Thymus (tissue), 11 donors: ENCODE measurements at regions not wholly inside any gene's neighbourhood (a gene's known extent, or its start where the extent isn't known, plus 50 kb on each side); places are given as distances from the start of the nearest gene placed in this dataset.
"Not testable (repeated sequence)": the region's sequence is repeated elsewhere in the genome, so short reads cannot be mapped to it uniquely, and the experiment has no call there.

ENCODE experiments used
- DNase-seq, 9 donors: peaks; one replicate each; pipeline ENCODE4 v3.0.0-alpha.2; 2013; ENCODE audit warnings: low spot score in 9 of 9, low read depth in 6 of 9, missing footprints in 1 of 9
- H3K27ac ChIP-seq, 2 donors: one replicate each; pipeline ENCODE4 v1.5.1; 2013; ENCODE audit warnings: control low read depth in 1 of 2, low read depth in 1 of 2, low read length in 1 of 2, mild to moderate bottlenecking in 1 of 2, moderate library complexity in 1 of 2
- H3K27me3 ChIP-seq, 2 donors: one replicate each; pipeline ENCODE4 v1.5.1; 2013; ENCODE audit warnings: low read length in 1 of 2; ENCODE audit not compliant: control insufficient read depth in 2 of 2, insufficient read depth in 1 of 2
- H3K36me3 ChIP-seq, 2 donors: one replicate each; pipeline ENCODE4 v1.5.1; 2013; ENCODE audit warnings: low read length in 1 of 2, mild to moderate bottlenecking in 1 of 2, moderate library complexity in 1 of 2; ENCODE audit not compliant: control insufficient read depth in 2 of 2, insufficient read depth in 2 of 2
- H3K4me1 ChIP-seq, 2 donors: one replicate each; pipeline ENCODE4 v1.5.1; 2013; ENCODE audit warnings: low read length in 2 of 2; ENCODE audit not compliant: control insufficient read depth in 2 of 2, insufficient read depth in 2 of 2
- H3K4me3 ChIP-seq, 2 donors: one replicate each; pipeline ENCODE4 v1.5.1; 2013; ENCODE audit warnings: low read length in 2 of 2, control low read depth in 1 of 2, mild to moderate bottlenecking in 1 of 2
- H3K9me3 ChIP-seq, 2 donors: one replicate each; pipeline ENCODE4 v1.5.1; 2013; ENCODE audit warnings: low read length in 1 of 2, mild to moderate bottlenecking in 1 of 2; ENCODE audit not compliant: control insufficient read depth in 2 of 2, insufficient read depth in 1 of 2
- WGBS: extraction: QIAGEN DNeasy Blood & Tissue Kit; methylation state at CpG from one replicate; pipeline ENCODE4 v1.1.7; 2013; 5-methylcytosine and 5-hydroxymethylcytosine counted together
- donor health status: healthy.

- H3K36me3 ChIP-seq = no peaks in the 10 kb centered on the region
- no peak overlapping the region for H3K4me3 ChIP-seq
- DNase-seq = no peak
- no peaks in the 10 kb centered on the region for H3K27me3 ChIP-seq
- no peak overlapping the region for H3K27ac ChIP-seq
- no peaks in the 10 kb centered on the region for H3K9me3 ChIP-seq
- no peaks in the 10 kb centered on the region for H3K4me1 ChIP-seq
- 93% methylated on average over 3 of the region's 3 CpGs for WGBS
Measured at GRCh38 chr2:216942465-216942864, 82.6 kb upstream of the TNP1 start.

- DNase-seq = no peak
- H3K36me3 ChIP-seq = no peaks in the 10 kb centered on the region
- H3K4me3 ChIP-seq = no peak overlapping the region
- WGBS = 97% methylated on average over 5 of the region's 5 CpGs
- H3K27me3 ChIP-seq = no peaks in the 10 kb centered on the region
- no peak overlapping the region for H3K27ac ChIP-seq
- H3K9me3 ChIP-seq = no peaks in the 10 kb centered on the region
- no peaks in the 10 kb centered on the region for H3K4me1 ChIP-seq
Measured at GRCh38 chr2:216942016-216942415, 82.2 kb upstream of the TNP1 start.

DNA sequence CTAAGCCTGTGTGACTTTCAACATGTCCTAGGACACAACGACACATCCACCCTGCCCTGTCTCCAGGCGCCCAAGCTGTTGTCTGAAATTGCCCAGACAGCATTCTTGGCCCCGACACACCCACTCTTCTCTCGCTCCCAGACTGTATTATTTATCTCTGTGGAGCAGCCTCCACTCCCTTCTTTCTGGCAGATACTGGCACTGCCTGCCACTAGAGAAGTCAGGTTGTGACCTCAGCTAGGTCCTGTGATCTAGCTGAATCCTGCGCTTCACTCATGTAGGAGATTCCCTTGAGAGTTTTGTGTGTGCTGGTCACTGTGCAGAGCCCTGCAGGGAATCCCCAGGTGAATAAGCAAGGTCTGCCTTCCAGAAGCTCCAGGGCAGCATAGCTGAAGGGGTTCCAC, 77.1 kb upstream of the TNP1 start:
- Histone ChIP-seq H3K27ac (no peak overlapping the region), H3K4me3 (no peak overlapping the region), H3K27me3 (no peaks in the 10 kb centered on the region), H3K9me3 (no peaks in the 10 kb centered on the region), H3K36me3 (no peaks in the 10 kb centered on the region), H3K4me1 (no peaks in the 10 kb centered on the region)
- whole genome bisulfite sequencing = 94% methylated on average over 5 of the region's 5 CpGs
- DNase-seq = no peak

GRCh38 chr2:216934623-216935022, 74.8 kb upstream of the TNP1 start:
- Histone ChIP-seq H3K4me1 (no peaks in the 10 kb centered on the region), H3K9me3 (no peaks in the 10 kb centered on the region), H3K36me3 (no peaks in the 10 kb centered on the region), H3K27ac (no peak overlapping the region), H3K27me3 (no peaks in the 10 kb centered on the region), H3K4me3 (no peak overlapping the region)
- WGBS = 94% methylated on average over 3 of the region's 3 CpGs
- no peak for DNase-seq

DNA sequence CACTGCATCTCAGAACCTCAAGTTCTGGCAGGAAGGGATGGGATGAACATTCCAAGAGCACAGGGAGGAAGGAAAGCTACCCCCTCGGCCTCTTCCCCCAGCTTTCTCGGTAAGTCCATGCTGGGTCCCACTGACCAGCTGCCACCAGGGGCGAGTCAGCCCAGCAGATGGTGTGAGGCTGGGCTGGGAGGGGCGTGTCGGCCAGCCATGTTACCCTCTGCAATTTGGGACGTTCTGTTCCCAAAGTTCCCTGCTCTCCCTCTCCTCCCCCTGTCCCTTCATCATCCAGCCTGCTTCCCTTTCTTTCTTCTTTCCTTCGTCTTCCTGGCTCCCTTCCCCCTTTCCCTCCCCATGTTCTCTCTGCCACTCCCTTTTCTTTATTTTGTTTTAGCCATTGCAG, 74.3 kb upstream of the TNP1 start:
- Histone ChIP-seq H3K27me3 (no peaks in the 10 kb centered on the region), H3K9me3 (no peaks in the 10 kb centered on the region), H3K27ac (no peak overlapping the region), H3K4me1 (no peaks in the 10 kb centered on the region), H3K4me3 (no peak overlapping the region), H3K36me3 (no peaks in the 10 kb centered on the region)
- DNase-seq = no peak
- 95% methylated on average over 7 of the region's 7 CpGs for WGBS

GRCh38 chr2:216932863-216933548, 73.1 kb upstream of the TNP1 start:
- 96% methylated on average over 12 of the region's 12 CpGs for WGBS
- H3K36me3 ChIP-seq = no peaks in the 10 kb centered on the region
- no peak for DNase-seq
- no peak overlapping the region for H3K4me3 ChIP-seq
- H3K9me3 ChIP-seq = no peaks in the 10 kb centered on the region
- no peaks in the 10 kb centered on the region for H3K27me3 ChIP-seq
- no peak overlapping the region for H3K27ac ChIP-seq
- H3K4me1 ChIP-seq = no peaks in the 10 kb centered on the region

- H3K27me3 ChIP-seq = no peaks in the 10 kb centered on the region
- H3K4me3 ChIP-seq = no peak overlapping the region
- H3K9me3 ChIP-seq = no peaks in the 10 kb centered on the region
- 94% methylated on average over 2 of the region's 2 CpGs for WGBS
- H3K36me3 ChIP-seq = no peaks in the 10 kb centered on the region
- DNase-seq = no peak
- H3K4me1 ChIP-seq = no peaks in the 10 kb centered on the region
- H3K27ac ChIP-seq = no peak overlapping the region
Measured at GRCh38 chr2:216932113-216932862, 72.4 kb upstream of the TNP1 start.

DNA sequence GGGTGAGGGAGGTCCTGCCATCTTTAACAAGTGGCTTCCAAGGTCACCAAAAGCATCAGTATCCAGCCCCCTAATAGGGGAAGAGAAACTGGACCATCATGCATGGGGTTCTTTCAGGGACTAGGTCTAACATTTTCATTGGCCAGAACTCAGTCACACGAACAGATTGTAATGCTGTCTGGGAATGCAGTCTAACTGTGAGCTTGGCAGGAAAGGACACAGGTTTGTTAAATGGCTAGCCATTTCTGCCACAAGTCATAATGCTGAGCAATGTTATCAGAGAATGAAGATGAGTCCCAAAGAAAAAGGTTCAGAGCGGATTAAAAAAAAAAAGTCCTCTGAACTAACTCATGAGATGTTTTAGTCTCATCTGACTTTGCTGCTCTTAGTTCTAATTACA, 70.9 kb upstream of the TNP1 start:
- 98% methylated on average over 2 of the region's 2 CpGs for WGBS
- Histone ChIP-seq H3K4me3 (no peak overlapping the region), H3K36me3 (no peaks in the 10 kb centered on the region), H3K27me3 (no peaks in the 10 kb centered on the region), H3K9me3 (no peaks in the 10 kb centered on the region), H3K4me1 (no peaks in the 10 kb centered on the region), H3K27ac (no peak overlapping the region)
- DNase-seq = no peak

GRCh38 chr2:216929338-216929737, 69.5 kb upstream of the TNP1 start:
- H3K4me3 ChIP-seq, H3K9me3 ChIP-seq, H3K27me3 ChIP-seq, H3K4me1 ChIP-seq, H3K27ac ChIP-seq, DNase-seq, H3K36me3 ChIP-seq: not testable (repeated sequence)
- 94% methylated on average over 4 of the region's 4 CpGs for WGBS
